ENCODE measurements at regions not wholly inside any gene's neighbourhood (a gene's known extent, or its start where the extent isn't known, plus 50 kb on each side); places are given as distances from the start of the nearest gene placed in this dataset.

GRCh38 chr7:149621776-149622175 is 124.2 kb upstream of the ZNF746 start:
- peak; percentile 47 to 90 (median 63) for DNase-seq
- no peaks in the 10 kb centered on the region for H3K9me3 ChIP-seq (ENCODE audit: control extremely low read depth in 1 of 5, control insufficient read depth in 4 of 5, insufficient read depth in 2 of 5, low read depth in 1 of 5, low read length in 4 of 5)
- H3K4me3 ChIP-seq (ENCODE audit: control insufficient read depth in 1 of 7, extremely low read depth in 1 of 7, insufficient read depth in 4 of 7, low read depth in 2 of 7, low read length in 6 of 7), result no peak overlapping the region
- no peaks in the 10 kb centered on the region for H3K27me3 ChIP-seq (replicated peaks in 2 of 5; ENCODE audit: control insufficient read depth in 4 of 5, insufficient read depth in 5 of 5, low read length in 4 of 5)
- WGBS (ENCODE audit: insufficient coverage), result 46% methylated on average over 5 of the region's 7 CpGs
- no peak overlapping the region for H3K27ac ChIP-seq (ENCODE audit: insufficient read depth in 1 of 2, low read depth in 1 of 2, low read length in 2 of 2, poor library complexity in 1 of 2, severe bottlenecking in 2 of 2)
- peaks cover 14 to 35% (median 25%) of the 10 kb centered on the region in 4 experiments for H3K4me1 ChIP-seq (ENCODE audit: control extremely low read depth in 1 of 4, control insufficient read depth in 4 of 4, insufficient read depth in 4 of 4, low read length in 3 of 4)
- ChIA-PET POLR2A (interaction anchor here (0.5 to 0.8 kb wide), 4 partner anchors 16 to 776 kb away, joined by 3 to 4 read pairs (median 4); no protein-coding TSS in a partner anchor), CTCF (interaction anchor here (1.4 kb wide), 1 partner anchor 22 kb away, joined by 3 read pairs; no protein-coding TSS in a partner anchor)
- H3K36me3 ChIP-seq (ENCODE audit: control insufficient read depth in 4 of 4, insufficient read depth in 4 of 4, low read length in 3 of 4), result peaks cover 6 to 43% (median 32%) of the 10 kb centered on the region in 4 experiments

- peaks cover 14 to 35% (median 25%) of the 10 kb centered on the region in 4 experiments for H3K4me1 ChIP-seq (ENCODE audit: control extremely low read depth in 1 of 4, control insufficient read depth in 4 of 4, insufficient read depth in 4 of 4, low read length in 3 of 4)
- CTCF ChIA-PET, result no interaction called here
- DNase-seq, result no peak
- 93% methylated on average over 9 of the region's 14 CpGs for WGBS (ENCODE audit: insufficient coverage)
- no peak overlapping the region for H3K4me3 ChIP-seq (ENCODE audit: control insufficient read depth in 1 of 7, extremely low read depth in 1 of 7, insufficient read depth in 4 of 7, low read depth in 2 of 7, low read length in 6 of 7)
- no peaks in the 10 kb centered on the region for H3K9me3 ChIP-seq (ENCODE audit: control extremely low read depth in 1 of 5, control insufficient read depth in 4 of 5, insufficient read depth in 2 of 5, low read depth in 1 of 5, low read length in 4 of 5)
- H3K36me3 ChIP-seq (ENCODE audit: control insufficient read depth in 4 of 4, insufficient read depth in 4 of 4, low read length in 3 of 4), result peaks cover 6 to 50% (median 37%) of the 10 kb centered on the region in 4 experiments
- no peak overlapping the region for H3K27ac ChIP-seq (ENCODE audit: insufficient read depth in 1 of 2, low read depth in 1 of 2, low read length in 2 of 2, poor library complexity in 1 of 2, severe bottlenecking in 2 of 2)
- POLR2A ChIA-PET, result no interaction called here
- H3K27me3 ChIP-seq (replicated peaks in 2 of 5; ENCODE audit: control insufficient read depth in 4 of 5, insufficient read depth in 5 of 5, low read length in 4 of 5), result no peaks in the 10 kb centered on the region
Measured at GRCh38 chr7:149620961-149621360, 123.4 kb upstream of the ZNF746 start.

- POLR2A ChIA-PET, result no interaction called here
- Histone ChIP-seq H3K36me3 (ENCODE audit: control insufficient read depth in 4 of 4, insufficient read depth in 4 of 4, low read length in 3 of 4) (peaks cover 11 to 88% (median 64%) of the 10 kb centered on the region in 4 experiments), H3K4me1 (ENCODE audit: control extremely low read depth in 1 of 4, control insufficient read depth in 4 of 4, insufficient read depth in 4 of 4, low read length in 3 of 4) (peaks cover 0 to 7% (median 1%) of the 10 kb centered on the region in 4 experiments), H3K27me3 (replicated peaks in 2 of 5; ENCODE audit: control insufficient read depth in 4 of 5, insufficient read depth in 5 of 5, low read length in 4 of 5) (no peaks in the 10 kb centered on the region), H3K4me3 (ENCODE audit: control insufficient read depth in 1 of 7, extremely low read depth in 1 of 7, insufficient read depth in 4 of 7, low read depth in 2 of 7, low read length in 6 of 7) (no peak overlapping the region), H3K9me3 (ENCODE audit: control extremely low read depth in 1 of 5, control insufficient read depth in 4 of 5, insufficient read depth in 2 of 5, low read depth in 1 of 5, low read length in 4 of 5) (no peaks in the 10 kb centered on the region), H3K27ac (ENCODE audit: insufficient read depth in 1 of 2, low read depth in 1 of 2, low read length in 2 of 2, poor library complexity in 1 of 2, severe bottlenecking in 2 of 2) (no peak overlapping the region)
- no peak for DNase-seq
- WGBS (ENCODE audit: insufficient coverage), result 89% methylated on average over 8 of the region's 8 CpGs
- CTCF ChIA-PET, result interaction anchor here (1.6 kb wide), 1 partner anchor 11 kb away, joined by 4 read pairs; no protein-coding TSS in a partner anchor
Measured at GRCh38 chr7:149616898-149617297, 119.3 kb upstream of the ZNF746 start.

GRCh38 chr7:149615690-149616270 is 118.2 kb upstream of the ZNF746 start:
- Histone ChIP-seq H3K27ac (ENCODE audit: insufficient read depth in 1 of 2, low read depth in 1 of 2, low read length in 2 of 2, poor library complexity in 1 of 2, severe bottlenecking in 2 of 2) (no peak overlapping the region), H3K4me3 (ENCODE audit: control insufficient read depth in 1 of 7, extremely low read depth in 1 of 7, insufficient read depth in 4 of 7, low read depth in 2 of 7, low read length in 6 of 7) (no peak overlapping the region), H3K36me3 (ENCODE audit: control insufficient read depth in 4 of 4, insufficient read depth in 4 of 4, low read length in 3 of 4) (peaks cover 16 to 95% (median 71%) of the 10 kb centered on the region in 4 experiments), H3K9me3 (ENCODE audit: control extremely low read depth in 1 of 5, control insufficient read depth in 4 of 5, insufficient read depth in 2 of 5, low read depth in 1 of 5, low read length in 4 of 5) (no peaks in the 10 kb centered on the region), H3K4me1 (ENCODE audit: control extremely low read depth in 1 of 4, control insufficient read depth in 4 of 4, insufficient read depth in 4 of 4, low read length in 3 of 4) (no peaks in the 10 kb centered on the region), H3K27me3 (replicated peaks in 2 of 5; ENCODE audit: control insufficient read depth in 4 of 5, insufficient read depth in 5 of 5, low read length in 4 of 5) (no peaks in the 10 kb centered on the region)
- DNase-seq, result no peak
- WGBS (ENCODE audit: insufficient coverage), result 92% methylated on average over 12 of the region's 13 CpGs
- ChIA-PET POLR2A (interaction anchor here (0.6 kb wide), 1 partner anchor 172 kb away, joined by 3 read pairs; no protein-coding TSS in a partner anchor), CTCF (interaction anchor here (0.6 kb wide), 1 partner anchor 167 kb away, joined by 3 read pairs; no protein-coding TSS in a partner anchor)

- no peak for DNase-seq
- Histone ChIP-seq H3K4me3 (ENCODE audit: control insufficient read depth in 1 of 7, extremely low read depth in 1 of 7, insufficient read depth in 4 of 7, low read depth in 2 of 7, low read length in 6 of 7) (no peak overlapping the region), H3K4me1 (ENCODE audit: control extremely low read depth in 1 of 4, control insufficient read depth in 4 of 4, insufficient read depth in 4 of 4, low read length in 3 of 4) (no peaks in the 10 kb centered on the region), H3K9me3 (ENCODE audit: control extremely low read depth in 1 of 5, control insufficient read depth in 4 of 5, insufficient read depth in 2 of 5, low read depth in 1 of 5, low read length in 4 of 5) (no peaks in the 10 kb centered on the region), H3K27ac (ENCODE audit: insufficient read depth in 1 of 2, low read depth in 1 of 2, low read length in 2 of 2, poor library complexity in 1 of 2, severe bottlenecking in 2 of 2) (no peak overlapping the region), H3K27me3 (replicated peaks in 2 of 5; ENCODE audit: control insufficient read depth in 4 of 5, insufficient read depth in 5 of 5, low read length in 4 of 5) (no peaks in the 10 kb centered on the region), H3K36me3 (ENCODE audit: control insufficient read depth in 4 of 4, insufficient read depth in 4 of 4, low read length in 3 of 4) (peaks cover 11 to 86% (median 50%) of the 10 kb centered on the region in 4 experiments)
- CTCF ChIA-PET, result interaction anchor here (1.7 kb wide), 1 partner anchor 12 kb away, joined by 5 read pairs; no protein-coding TSS in a partner anchor
- POLR2A ChIA-PET, result no interaction called here
- 100% methylated on average over 3 of the region's 4 CpGs for WGBS (ENCODE audit: insufficient coverage)
Measured at GRCh38 chr7:149610441-149611011, 112.9 kb upstream of the ZNF746 start.

- 100% methylated on average over 1 of the region's 2 CpGs for WGBS (ENCODE audit: insufficient coverage)
- no peaks in the 10 kb centered on the region for H3K4me1 ChIP-seq (ENCODE audit: control extremely low read depth in 1 of 4, control insufficient read depth in 4 of 4, insufficient read depth in 4 of 4, low read length in 3 of 4)
- H3K4me3 ChIP-seq (ENCODE audit: control insufficient read depth in 1 of 7, extremely low read depth in 1 of 7, insufficient read depth in 4 of 7, low read depth in 2 of 7, low read length in 6 of 7), result no peak overlapping the region
- H3K9me3 ChIP-seq (ENCODE audit: control extremely low read depth in 1 of 5, control insufficient read depth in 4 of 5, insufficient read depth in 2 of 5, low read depth in 1 of 5, low read length in 4 of 5), result no peaks in the 10 kb centered on the region
- H3K27me3 ChIP-seq (replicated peaks in 2 of 5; ENCODE audit: control insufficient read depth in 4 of 5, insufficient read depth in 5 of 5, low read length in 4 of 5), result no peaks in the 10 kb centered on the region
- ChIA-PET POLR2A (no interaction called here), CTCF (interaction anchor here (1.4 kb wide), 1 partner anchor 11 kb away, joined by 3 read pairs; no protein-coding TSS in a partner anchor)
- no peak overlapping the region for H3K27ac ChIP-seq (ENCODE audit: insufficient read depth in 1 of 2, low read depth in 1 of 2, low read length in 2 of 2, poor library complexity in 1 of 2, severe bottlenecking in 2 of 2)
- peaks cover 11 to 68% (median 46%) of the 10 kb centered on the region in 4 experiments for H3K36me3 ChIP-seq (ENCODE audit: control insufficient read depth in 4 of 4, insufficient read depth in 4 of 4, low read length in 3 of 4)
- DNase-seq, result no peak
Measured at GRCh38 chr7:149608168-149608567, 110.6 kb upstream of the ZNF746 start.

GRCh38 chr7:149607683-149608082 is 110.1 kb upstream of the ZNF746 start:
- POLR2A ChIA-PET, result no interaction called here
- peaks cover 9 to 68% (median 43%) of the 10 kb centered on the region in 4 experiments for H3K36me3 ChIP-seq (ENCODE audit: control insufficient read depth in 4 of 4, insufficient read depth in 4 of 4, low read length in 3 of 4)
- H3K9me3 ChIP-seq (ENCODE audit: control extremely low read depth in 1 of 5, control insufficient read depth in 4 of 5, insufficient read depth in 2 of 5, low read depth in 1 of 5, low read length in 4 of 5), result no peaks in the 10 kb centered on the region
- no peaks in the 10 kb centered on the region for H3K27me3 ChIP-seq (replicated peaks in 2 of 5; ENCODE audit: control insufficient read depth in 4 of 5, insufficient read depth in 5 of 5, low read length in 4 of 5)
- no peak overlapping the region for H3K4me3 ChIP-seq (ENCODE audit: control insufficient read depth in 1 of 7, extremely low read depth in 1 of 7, insufficient read depth in 4 of 7, low read depth in 2 of 7, low read length in 6 of 7)
- WGBS (ENCODE audit: insufficient coverage), result no CpG with 5 or more reads among the region's 4 CpGs
- CTCF ChIA-PET, result no interaction called here
- no peaks in the 10 kb centered on the region for H3K4me1 ChIP-seq (ENCODE audit: control extremely low read depth in 1 of 4, control insufficient read depth in 4 of 4, insufficient read depth in 4 of 4, low read length in 3 of 4)
- DNase-seq, result no peak
- no peak overlapping the region for H3K27ac ChIP-seq (ENCODE audit: insufficient read depth in 1 of 2, low read depth in 1 of 2, low read length in 2 of 2, poor library complexity in 1 of 2, severe bottlenecking in 2 of 2)
